A673 (cell line): ENCODE measurements at regions not wholly inside any gene's neighbourhood (a gene's known extent, or its start where the extent isn't known, plus 50 kb on each side); places are given as distances from the start of the nearest gene placed in this dataset.

Experiments used
- CTCF ChIP-seq: fragments of 300-800, 200-600 bp; sonication (generic); conservative IDR thresholded peaks from 2 replicates; pipeline ENCODE4 v1.5.1; 2017; ENCODE audit warnings: low read depth, mild to moderate bottlenecking, antibody characterized with exemption, low read length, moderate library complexity, mixed read lengths
- EZH2 ChIP-seq: fragments of 200-600 bp; sonication (generic); IDR thresholded peaks from 2 replicates; pipeline ENCODE4 v1.6.1; 2017; ENCODE audit warnings: borderline replicate concordance, low read depth, mild to moderate bottlenecking, mixed read lengths, antibody characterized with exemption, low read length; ENCODE audit not compliant: poor library complexity, severe bottlenecking

GRCh38 chr4:112003231-112003907 is 141.9 kb upstream of the FAM241A start:
- TF ChIP-seq CTCF, result no peak
- no peak for TF ChIP-seq EZH2
